Thyroid gland (tissue), 4 donors: ENCODE measurements at regions not wholly inside any gene's neighbourhood (a gene's known extent, or its start where the extent isn't known, plus 50 kb on each side); places are given as distances from the start of the nearest gene placed in this dataset.

ENCODE experiments used
- POLR2A ChIP-seq, 2 donors: fragments of 450-650 bp; IDR thresholded peaks; one replicate each; pipeline ENCODE4 v1.6.1; 2017; ENCODE audit warnings: antibody characterized with exemption in 2 of 2, mild to moderate bottlenecking in 2 of 2, moderate library complexity in 1 of 2
- TF ChIP-seq, protein P1 (sequence below), 6 experiments: fragments of 200-600 bp in 3 of 6; fragments of 450-650 bp in 3 of 6; sonication (generic) in 3 of 6; IDR thresholded peaks; one replicate each; pipeline ENCODE4 v1.5.1; 2016 to 2019; ENCODE audit warnings: antibody characterized with exemption in 6 of 6, mild to moderate bottlenecking in 2 of 6, inconsistent platforms in 1 of 6, moderate library complexity in 1 of 6

DNA sequence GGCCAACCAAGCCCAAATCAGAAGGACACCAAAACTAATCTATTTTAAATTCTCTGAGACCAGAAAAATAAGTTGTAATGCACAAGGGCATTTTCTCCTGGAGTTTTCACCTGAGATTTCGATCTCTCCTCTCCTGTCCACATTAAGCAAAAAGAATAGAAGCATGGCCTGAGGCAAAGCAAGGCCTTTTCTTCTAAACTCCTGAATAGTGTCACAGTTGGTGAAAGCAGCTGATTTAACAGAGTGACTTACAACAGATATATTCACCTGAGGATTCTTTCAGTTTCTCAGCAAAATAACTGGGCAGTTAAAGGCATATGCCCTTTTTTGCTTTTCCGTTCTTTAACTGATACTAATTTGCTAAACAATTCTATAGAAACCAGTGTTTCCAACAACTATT is 547.7 kb downstream of the EFNA5 start:
- TF ChIP-seq POLR2A (IDR thresholded peaks at IDR 0.05): no peak
- TF ChIP-seq, protein P1, sequence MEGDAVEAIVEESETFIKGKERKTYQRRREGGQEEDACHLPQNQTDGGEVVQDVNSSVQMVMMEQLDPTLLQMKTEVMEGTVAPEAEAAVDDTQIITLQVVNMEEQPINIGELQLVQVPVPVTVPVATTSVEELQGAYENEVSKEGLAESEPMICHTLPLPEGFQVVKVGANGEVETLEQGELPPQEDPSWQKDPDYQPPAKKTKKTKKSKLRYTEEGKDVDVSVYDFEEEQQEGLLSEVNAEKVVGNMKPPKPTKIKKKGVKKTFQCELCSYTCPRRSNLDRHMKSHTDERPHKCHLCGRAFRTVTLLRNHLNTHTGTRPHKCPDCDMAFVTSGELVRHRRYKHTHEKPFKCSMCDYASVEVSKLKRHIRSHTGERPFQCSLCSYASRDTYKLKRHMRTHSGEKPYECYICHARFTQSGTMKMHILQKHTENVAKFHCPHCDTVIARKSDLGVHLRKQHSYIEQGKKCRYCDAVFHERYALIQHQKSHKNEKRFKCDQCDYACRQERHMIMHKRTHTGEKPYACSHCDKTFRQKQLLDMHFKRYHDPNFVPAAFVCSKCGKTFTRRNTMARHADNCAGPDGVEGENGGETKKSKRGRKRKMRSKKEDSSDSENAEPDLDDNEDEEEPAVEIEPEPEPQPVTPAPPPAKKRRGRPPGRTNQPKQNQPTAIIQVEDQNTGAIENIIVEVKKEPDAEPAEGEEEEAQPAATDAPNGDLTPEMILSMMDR (IDR thresholded peaks at IDR 0.05): no peak
